HG03175 (cell line): ENCODE measurements at regions not wholly inside any gene's neighbourhood (a gene's known extent, or its start where the extent isn't known, plus 50 kb on each side); places are given as distances from the start of the nearest gene placed in this dataset.
A peak's percentile ranks its signal among the peaks of the same experiment; 100 is the strongest.

Experiments used
- ATAC-seq: cut with Tn5 transposase; IDR thresholded peaks from one replicate; pipeline ENCODE4 v1.9.1; 2021; ENCODE audit warnings: mild to moderate bottlenecking, moderate library complexity; ENCODE audit not compliant: unreplicated experiment

GRCh38 chr6:14187406-14187805 lies 69.8 kb downstream of the CD83 start:
- no peak for ATAC-seq

GRCh38 chr6:14189074-14189473 lies 71.5 kb downstream of the CD83 start:
- ATAC-seq: no peak

GRCh38 chr6:14190191-14190928 lies 72.8 kb downstream of the CD83 start:
- no peak for ATAC-seq

GRCh38 chr6:14190929-14191224 lies 73.3 kb downstream of the CD83 start:
- ATAC-seq: no peak

- no peak for ATAC-seq
Measured at GRCh38 chr6:14191761-14192160, 74.2 kb downstream of the CD83 start.

GRCh38 chr6:14192216-14192788 lies 74.7 kb downstream of the CD83 start:
- no peak for ATAC-seq

- ATAC-seq: no peak
Measured at GRCh38 chr6:14193524-14193923, 76.0 kb downstream of the CD83 start.

GRCh38 chr6:14194483-14194882 lies 76.9 kb downstream of the CD83 start:
- no peak for ATAC-seq

GRCh38 chr6:14194976-14195375 lies 77.4 kb downstream of the CD83 start:
- no peak for ATAC-seq

- no peak for ATAC-seq
Measured at GRCh38 chr6:14196026-14196425, 78.5 kb downstream of the CD83 start.

GRCh38 chr6:14197118-14197517 lies 79.5 kb downstream of the CD83 start:
- no peak for ATAC-seq

- ATAC-seq: no peak
Measured at GRCh38 chr6:14200047-14200446, 82.5 kb downstream of the CD83 start.

GRCh38 chr6:14202947-14203346 lies 85.4 kb downstream of the CD83 start:
- no peak for ATAC-seq

GRCh38 chr6:14206391-14206790 lies 88.8 kb downstream of the CD83 start:
- ATAC-seq: no peak

- no peak for ATAC-seq
Measured at GRCh38 chr6:14207448-14207847, 89.9 kb downstream of the CD83 start.

GRCh38 chr6:14209000-14209399 lies 91.4 kb downstream of the CD83 start:
- no peak for ATAC-seq

- ATAC-seq: no peak
Measured at GRCh38 chr6:14210077-14210476, 92.5 kb downstream of the CD83 start.

- ATAC-seq: peak; percentile 94
Measured at GRCh38 chr6:14210663-14211561, 93.3 kb downstream of the CD83 start.

GRCh38 chr6:14211562-14211942 lies 94.0 kb downstream of the CD83 start:
- ATAC-seq: peak; percentile 10

GRCh38 chr6:14212020-14212419 lies 94.4 kb downstream of the CD83 start:
- no peak for ATAC-seq

GRCh38 chr6:14212632-14213031 lies 95.1 kb downstream of the CD83 start:
- ATAC-seq: no peak
